Stimulated activated CD4-positive, alpha-beta T cell treated with anti-CD3 and anti-CD28 coated beads, Interleukin-12 subunit alpha, Interleukin-12 subunit beta, amount 100 ng/mL, for 4 hours (primary cell): ENCODE measurements at regions not wholly inside any gene's neighbourhood (a gene's known extent, or its start where the extent isn't known, plus 50 kb on each side); places are given as distances from the start of the nearest gene placed in this dataset.
A peak's percentile ranks its signal among the peaks of the same experiment; 100 is the strongest.

Experiments used
- DNase-seq: peaks from one replicate; pipeline ENCODE4 v3.0.0-alpha.2; 2020

DNA sequence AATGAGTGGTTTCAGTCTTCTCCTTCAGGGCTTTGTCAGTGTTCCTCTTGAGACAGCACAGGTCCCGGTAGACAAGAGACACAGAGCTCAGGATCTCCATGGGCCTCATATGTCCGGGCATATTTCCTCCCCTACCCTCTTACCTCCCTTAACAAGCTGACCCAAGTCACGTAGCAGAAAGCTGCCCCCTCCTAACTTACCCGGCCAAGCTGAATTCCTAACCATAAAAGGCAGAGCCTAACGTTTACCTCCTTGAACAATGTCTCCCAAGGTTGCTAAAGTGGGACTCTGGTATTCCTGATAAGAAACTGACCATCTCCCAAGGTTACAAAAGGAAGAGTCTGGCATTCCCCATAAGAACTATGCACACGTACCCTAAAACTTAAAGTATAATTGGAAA lies 182.2 kb upstream of the USP15 start:
- DNase-seq: no peak

DNA sequence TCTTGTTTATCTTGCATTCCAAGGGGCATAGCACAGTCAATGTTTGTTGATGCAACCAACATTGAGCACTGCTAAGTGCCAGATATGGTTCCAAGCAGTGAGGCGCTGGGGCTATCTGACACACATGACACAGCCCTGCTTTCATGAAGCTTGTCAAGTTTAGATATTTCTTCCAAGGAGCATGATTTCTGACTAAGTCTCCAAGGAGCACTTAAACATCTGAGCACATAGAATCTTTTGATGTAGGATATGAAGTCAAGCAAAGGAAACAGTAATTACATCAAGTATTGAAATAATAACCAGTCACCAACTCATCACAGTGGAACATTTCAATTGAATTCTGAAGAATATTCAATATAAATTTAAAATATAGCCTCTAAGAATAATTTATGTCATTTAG lies 177.8 kb upstream of the USP15 start:
- DNase-seq: no peak

DNA sequence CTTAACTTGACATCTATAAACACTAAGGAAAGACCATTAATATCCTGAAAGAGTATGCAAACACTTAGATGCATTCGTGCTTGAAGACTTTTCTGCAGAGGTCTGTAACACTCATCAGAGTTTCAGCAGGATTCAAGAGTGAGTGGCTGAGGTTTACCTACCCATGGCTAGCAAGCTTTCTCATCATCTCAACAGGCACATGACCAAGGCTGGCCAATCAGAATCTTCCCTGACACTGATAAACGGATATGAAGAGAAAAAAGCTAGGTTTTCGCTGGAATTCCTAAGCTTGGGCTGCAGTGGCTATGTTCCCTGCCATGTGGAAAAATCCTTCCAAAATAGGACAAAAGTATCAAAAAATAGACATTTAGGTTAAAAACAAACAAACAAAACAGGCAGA lies 162.1 kb upstream of the USP15 start:
- no peak for DNase-seq

DNA sequence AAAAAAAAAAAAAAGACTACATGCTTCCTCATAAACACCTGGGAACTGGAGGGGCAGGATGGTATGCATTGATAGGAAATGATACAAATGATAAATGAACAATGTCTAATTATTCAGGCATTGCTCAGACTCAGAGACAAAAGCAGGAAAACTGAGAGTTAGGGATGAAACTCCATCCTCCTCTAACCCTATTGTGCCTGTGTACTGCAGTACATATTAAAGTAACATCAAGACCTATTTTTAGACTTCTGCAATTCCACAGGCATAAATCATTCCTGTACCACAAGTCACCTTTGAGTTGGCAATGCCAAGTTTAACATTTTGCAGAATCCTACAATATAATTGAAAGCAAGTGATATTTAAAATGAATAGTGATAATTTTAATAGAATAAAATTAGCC lies 156.5 kb upstream of the USP15 start:
- no peak for DNase-seq

DNA sequence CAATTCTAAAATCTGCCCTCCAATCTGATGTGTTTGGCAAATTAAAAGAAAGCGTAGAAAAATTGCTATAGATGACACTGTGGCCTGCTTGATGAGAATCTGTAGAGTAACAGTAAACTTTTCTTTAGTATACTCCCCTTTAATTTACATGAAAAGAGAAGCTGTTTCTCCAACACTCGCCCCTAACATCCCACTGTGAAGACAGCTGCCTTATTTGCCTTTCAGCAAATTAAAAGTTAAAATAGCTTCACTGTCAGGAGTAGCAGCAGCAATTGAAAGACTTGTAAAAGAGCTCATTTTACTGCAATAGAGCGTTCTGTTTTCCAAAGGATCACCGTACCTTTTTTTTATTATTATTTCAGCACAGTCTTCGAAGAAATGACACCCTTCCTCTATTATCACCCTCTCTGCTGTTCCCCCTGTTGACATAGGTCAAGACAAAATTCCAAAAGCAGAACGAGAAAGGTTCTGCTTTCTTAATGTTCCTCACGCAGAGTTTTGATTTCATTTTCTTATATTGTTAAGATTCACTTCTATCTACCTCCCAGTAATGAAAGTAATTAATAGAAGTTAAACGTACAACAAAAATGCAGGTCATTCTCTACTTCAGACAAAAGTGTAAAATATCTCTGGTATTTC lies 153.5 kb upstream of the USP15 start:
- DNase-seq: no peak

DNA sequence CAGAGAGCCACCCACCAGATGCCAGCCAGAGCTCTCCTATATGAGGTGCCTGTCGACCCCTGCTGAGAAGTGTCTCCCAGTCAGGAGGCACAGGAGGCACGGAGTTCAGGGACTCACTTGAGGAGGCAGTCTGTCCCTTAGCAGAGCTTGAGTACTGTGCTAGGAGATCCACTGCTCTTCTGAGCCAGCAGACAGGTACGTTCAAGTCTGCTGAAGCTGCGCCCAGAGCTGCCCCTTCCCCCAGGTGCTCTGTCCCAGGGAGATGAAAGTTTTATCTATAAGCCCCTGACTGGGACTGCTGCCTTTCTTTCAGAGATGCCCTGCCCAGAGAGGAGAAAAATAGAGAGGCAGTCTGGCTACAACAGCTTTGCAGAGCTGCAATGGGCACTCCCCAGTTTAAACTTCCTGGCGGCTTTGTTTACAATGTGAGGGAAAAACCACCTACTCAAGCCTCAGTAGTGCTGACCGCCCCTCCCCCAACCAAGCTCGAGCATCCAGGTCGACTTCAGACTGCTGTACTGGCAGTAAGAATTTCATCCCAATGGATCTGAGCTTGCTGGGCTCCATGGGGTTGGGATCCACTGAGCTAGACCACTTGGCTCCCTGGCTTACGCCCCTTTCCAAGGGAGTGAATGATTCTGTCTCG lies 146.7 kb upstream of the USP15 start:
- no peak for DNase-seq

DNA sequence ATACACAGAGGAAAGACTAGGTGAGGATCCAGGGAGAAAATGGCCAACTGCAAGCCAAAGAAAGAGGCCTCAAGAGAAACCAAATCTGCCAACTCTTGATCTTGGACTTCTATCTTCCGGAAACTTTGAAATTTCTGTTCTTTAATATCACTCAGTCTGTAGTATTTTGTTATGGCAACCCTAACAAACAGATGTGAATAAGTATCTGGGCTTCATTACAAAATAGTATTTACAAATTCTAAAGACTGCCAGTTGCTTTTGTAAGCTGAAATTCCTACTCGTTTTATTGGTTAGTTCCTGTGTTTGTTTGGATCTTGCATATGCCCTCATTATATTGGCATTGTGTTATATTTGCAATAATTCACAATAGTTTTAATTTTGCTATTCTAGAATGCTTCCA lies 143.2 kb upstream of the USP15 start:
- no peak for DNase-seq

DNA sequence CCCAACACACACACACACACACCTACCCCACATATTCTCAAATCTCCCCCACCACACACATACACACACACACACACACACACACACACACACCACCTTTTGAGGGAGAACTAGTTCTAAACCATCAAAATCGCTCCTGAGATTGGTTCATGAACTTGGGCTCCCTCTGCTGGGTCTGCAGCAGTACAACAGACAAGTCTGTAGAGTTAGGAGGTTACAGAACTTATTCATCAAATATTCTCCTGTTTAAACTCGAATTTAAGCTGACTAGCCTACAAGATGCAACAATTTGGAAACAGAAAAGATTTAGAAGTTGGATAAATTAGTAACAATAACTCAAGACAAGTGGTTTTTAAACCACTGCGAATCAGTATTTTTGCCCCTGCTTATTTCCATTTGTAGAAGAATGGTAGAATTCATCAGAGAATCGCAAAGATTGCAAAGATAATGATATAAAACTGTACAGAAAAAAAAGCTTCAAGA lies 136.4 kb upstream of the USP15 start:
- DNase-seq: peak; percentile 25

DNA sequence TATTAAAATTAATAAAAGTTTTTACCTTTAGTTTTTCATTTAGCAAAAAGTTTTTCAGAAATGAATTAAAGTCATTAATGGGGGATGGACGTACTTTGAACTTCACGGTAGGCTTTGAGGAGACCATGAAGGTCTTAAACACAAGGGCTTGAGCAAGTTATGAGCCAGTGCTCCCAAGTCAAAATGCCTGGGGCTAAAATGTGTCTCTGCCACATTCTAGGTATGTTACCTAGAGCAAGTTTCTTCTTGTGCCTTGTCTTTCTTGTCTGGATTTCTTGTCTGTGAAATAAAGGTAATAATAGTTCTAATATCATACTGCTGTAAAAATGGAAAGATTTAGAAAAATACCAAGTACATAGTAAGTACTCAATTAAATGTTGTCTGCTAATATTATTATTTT lies 132.7 kb upstream of the USP15 start:
- no peak for DNase-seq

DNA sequence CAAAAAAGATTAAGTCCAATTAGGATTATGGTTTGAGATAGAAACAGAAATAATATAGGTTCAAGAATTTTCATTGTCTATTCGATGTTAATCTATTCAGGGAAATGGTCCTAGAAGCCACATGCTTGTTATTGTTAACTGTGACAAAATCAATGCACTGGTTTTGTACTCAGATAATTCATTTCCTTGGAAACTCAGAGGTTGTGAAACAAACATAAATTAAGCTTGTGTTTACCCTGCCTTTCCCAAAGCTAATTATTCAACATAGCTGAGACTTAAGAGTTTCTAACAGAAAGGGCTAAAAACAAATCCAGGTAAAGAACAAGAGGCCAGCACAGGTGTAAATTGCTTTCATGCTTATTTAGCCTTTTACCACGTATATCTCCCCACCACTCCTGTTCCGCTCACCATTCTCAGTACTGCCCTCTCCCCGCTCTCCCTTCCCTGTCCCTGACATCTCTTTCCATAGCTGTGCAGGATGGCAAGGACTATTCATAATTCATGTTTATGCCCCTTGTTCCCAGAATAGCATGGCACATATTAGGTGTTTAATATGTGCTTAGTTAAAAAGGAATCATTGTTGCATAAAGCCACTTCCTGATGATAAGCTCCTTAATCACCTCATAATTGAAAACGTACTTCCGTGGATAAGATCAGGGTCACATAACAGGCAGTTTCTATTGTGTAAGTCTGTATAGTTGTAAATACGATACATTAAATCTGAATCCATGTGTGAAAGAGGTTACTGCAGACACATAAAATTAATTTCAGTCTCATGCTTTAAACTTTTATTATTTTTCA lies 131.8 kb upstream of the USP15 start:
- DNase-seq: no peak

DNA sequence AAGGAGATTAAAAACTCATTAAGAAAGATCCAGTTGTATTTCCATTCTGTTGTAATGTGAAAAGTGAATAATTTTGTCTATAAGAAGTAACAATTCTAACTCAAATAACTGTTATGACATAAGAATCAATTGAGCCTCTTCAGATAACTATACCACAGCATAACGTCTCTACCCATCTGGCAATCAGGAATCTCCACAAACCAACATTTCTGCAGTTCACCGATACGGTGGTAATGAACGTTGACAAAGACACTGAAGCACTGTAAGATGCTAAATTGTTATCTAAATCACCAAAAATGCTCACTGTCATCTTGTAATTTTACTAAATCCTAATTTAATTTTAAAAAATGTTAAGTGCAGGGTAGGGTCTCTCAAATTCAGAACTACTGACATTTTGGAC lies 130.9 kb upstream of the USP15 start:
- no peak for DNase-seq

DNA sequence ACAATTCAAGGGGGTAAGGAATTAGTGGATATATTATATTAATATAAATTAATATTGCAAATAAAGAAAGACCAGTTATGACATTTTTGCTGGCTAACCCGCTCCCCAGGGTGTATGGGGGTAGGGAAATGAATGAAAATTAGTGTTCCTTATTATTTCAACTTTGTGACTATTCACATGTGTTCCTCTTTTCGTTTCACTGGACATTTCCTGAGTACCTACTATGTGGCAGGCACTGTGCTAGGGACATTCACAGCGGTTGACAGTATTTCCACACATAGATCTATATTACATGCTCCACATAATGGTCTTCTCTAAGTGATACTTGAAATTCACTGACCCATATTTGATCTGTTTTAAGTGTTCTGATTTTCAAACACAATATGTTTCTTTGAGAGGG lies 129.8 kb upstream of the USP15 start:
- DNase-seq: no peak

DNA sequence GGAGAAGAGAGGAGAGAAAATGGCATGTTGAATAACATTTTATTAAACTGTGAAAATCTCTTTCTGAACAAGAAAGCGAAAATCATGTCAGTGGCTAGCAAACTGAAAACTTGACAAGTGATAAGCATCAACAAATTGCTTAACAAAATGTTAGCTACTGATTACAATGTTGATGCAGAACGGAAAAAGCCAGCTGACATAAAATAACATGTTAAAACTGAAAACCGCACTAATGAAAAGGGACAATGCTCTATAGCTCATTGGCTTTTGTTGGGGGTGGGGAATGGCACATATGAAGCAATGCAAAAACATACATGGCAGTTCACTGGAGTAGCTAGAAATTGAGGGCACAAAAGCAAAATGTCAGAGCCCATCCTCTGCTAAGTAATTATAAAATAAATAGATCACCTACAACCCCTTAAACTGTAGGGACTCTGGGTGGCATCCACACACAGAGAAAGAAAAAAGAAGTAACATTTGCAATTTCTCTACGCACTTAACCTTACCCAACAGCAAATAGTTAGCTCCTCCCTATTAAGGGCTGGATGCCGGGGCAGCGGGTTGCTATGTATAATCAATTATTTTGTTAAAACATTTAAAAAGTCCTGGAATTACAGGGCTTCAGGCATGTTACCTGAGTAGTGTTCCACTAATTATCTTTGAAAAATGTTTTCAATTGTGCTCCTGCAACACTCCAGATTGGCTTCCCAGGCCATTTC lies 129.2 kb upstream of the USP15 start:
- DNase-seq: no peak

DNA sequence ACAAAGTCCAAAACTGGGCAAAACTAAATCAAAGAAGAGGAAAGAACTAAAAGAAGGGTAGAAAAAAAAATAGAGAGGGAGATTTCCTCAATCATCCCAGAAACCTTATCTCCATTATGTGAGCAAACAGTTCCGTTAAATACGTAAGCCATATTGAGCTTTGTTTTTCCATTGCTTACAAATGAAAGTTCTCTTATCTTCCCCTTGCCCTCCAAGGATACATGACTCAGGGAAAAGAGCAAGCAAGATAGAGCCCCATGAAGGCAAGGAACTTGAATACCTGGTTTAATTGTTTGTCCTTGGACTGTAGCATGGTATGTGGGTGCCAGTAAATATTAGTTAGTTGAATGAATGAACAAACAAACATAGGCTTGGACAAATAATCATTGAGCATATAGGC lies 126.8 kb upstream of the USP15 start:
- no peak for DNase-seq

DNA sequence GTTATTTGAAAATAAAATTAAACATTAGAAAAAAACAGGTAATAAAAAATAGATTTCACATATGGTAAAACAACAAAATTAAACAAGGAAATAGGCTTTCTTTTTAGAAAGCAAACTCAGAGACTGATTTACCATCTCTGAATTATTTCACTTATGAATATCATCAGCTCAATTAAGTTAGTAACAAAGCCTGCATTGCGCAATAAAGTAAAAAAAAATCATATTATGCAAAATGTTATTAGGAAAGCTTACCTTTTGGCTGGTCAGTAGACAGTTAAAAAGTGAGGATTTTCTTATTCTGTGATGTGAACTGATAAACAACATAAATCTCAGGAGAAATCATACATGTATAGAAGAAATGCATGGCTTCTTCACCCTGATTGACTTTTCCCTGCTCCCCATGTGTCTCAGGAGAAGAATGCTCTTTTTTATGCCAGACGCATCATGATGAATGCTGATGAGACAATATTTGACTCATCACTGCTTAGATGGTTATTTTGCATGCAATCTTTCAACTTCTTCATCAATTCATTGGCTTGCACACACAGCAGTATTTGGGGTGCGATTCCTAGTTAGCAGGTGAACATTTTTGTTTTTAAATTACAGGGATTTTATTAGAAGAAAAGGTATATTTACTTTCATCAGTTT lies 124.5 kb upstream of the USP15 start:
- DNase-seq: no peak

DNA sequence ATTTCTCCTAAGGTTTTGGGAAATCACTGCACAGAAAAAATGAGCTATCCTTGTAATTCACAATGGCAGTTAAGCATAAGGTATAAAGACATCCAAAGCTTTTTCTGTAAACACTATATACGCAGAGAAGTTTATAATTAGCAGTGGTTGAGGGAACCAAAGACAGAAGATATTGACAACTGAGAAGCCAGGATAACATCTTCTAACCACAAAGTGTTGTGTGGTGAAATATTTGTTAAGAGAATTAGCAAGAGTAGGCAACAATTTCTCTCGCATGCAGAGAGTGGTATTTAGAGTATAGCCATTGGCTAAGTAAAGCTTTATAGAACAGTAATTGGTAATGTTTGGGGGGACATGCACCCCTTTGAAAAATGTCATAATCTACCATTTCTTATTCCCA lies 123.7 kb upstream of the USP15 start:
- DNase-seq: no peak

DNA sequence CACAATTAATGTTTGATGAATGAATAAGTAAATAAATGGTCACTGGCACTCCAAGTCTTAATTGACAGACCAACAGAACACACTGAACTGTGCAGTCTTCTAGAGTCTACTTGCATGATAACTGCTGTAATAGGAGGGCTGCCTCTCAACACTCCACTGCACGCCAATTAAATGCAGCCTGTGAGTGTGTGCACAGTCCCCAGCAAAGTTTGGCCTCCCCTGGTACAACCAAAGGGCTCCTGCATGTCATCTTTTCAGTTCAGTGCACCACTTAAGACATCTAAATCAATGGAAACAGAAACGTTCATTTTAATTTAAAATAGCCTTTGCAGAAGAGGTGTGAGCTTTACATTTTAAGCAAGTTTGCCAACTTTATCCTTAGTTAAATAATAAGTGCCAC lies 121.7 kb upstream of the USP15 start:
- DNase-seq: no peak

DNA sequence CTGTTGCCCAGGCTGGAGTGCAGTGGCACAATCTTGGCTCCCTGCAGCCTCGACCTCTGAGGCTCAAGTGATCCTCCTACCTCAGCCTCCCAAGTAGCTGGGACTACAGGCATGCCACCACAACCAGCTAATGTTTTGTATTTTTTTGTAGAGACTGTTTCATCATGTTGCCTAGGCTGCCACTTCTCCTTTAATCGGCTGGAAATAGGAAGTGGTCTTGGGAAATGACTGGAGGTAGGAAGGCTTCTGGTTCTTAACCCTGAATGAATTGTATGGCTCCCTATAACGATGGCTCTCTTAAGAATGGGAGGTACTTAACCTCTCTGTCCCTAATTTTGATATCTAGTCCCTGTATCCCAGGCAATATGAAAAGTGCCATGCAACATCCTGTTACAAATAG lies 113.9 kb upstream of the USP15 start:
- DNase-seq: no peak

DNA sequence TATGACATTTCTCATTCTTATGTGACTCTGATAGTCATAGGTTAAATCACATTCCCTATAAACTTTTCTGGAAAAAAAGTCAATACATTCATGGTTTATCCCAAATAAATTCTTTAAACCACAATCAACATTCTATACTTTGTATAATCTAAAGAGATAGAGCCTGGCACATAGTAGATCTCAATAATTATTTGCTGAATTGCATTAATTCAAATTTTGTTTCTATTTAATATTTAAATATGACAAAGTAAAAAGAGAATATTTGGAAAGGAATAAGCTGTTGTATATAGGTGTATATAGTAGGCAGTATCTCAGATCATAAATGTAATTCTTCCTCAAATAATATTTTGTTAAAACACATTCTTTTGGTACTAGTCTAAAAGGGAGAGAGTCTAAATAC lies 102.2 kb upstream of the USP15 start:
- no peak for DNase-seq

DNA sequence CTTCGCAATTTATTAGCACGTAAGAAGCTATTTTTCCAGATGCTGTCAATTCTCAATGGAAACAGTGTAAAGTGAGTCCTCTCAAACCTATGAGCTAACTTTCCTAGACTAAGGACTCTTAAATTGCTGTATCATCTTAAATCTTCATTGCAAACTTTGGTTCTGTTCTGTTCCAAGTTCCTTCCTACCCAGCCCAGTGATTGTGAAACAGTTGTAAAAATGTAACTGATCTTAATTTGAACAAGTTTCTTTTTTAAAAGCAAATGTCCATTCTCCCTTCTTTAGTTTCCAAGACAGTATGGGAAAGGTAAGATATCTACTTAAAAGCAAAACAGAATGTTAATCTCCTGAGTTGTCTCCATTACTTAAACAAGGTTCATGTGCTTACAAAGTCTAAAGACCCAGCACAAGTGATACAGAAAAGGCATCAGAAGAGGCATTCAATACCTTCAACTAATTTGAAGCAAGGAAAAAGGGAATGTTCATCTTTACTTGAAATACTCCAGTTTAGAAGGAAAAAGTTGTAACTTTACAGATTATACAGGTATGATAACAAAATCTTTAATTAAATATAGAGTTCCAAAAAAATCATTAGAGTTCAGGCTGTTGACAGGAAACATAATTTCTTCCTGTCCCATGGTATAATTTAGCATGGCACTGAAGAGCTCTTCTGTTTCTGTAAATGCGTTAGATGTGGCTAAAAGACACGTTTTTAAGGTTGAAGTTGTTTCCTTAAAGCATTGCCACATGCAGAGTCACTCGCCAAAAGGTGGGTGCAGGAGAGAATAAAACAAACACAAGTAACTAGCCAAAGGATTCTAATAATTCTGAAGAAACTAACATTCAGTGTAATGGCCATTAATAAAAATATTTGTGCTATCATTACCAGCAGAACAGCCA lies 101.5 kb upstream of the USP15 start:
- DNase-seq: no peak

DNA sequence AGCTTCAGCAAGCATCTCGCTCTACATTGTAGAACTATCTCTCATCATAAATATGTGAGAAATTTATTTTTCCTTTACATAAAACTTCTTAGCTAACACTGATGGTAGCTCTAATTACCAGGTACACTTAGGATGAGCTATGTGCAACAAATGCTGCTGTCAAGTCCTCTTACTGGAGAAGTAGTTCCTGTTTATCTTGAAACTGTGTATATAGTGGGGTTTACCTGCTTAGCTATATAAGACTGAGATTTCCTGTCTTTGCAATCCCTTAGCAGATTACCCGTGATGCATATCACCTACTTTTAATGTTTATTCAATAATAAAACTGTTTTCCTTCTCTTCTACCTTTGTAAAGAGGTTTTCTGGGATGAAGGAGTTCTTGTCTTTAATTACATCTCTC lies 98.0 kb upstream of the USP15 start:
- DNase-seq: no peak

DNA sequence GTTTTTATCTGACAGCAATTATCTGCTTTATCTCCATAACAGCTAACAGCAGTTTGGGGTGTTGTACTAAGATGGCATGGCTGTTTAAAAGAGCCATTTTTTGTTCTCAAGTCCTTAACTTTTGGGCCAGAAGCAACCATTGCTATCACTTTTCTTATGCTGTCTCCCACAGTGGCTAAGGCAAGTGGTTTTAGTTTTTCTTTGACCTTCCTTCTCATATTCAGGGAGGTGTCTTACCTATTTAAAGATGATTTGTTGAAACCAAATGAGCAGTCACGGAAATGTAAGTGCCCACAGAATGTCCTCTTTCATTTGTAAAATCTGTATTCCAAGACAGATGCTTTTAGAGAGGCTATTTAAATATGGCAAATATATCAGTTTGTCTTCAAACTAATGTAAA lies 96.8 kb upstream of the USP15 start:
- no peak for DNase-seq
